ENCODE measurements at regions not wholly inside any gene's neighbourhood (a gene's known extent, or its start where the extent isn't known, plus 50 kb on each side); places are given as distances from the start of the nearest gene placed in this dataset.

GRCh38 chr3:59392116-59392515 is 342.3 kb upstream of the CFAP20DC start:
- Histone ChIP-seq H3K4me3 (ENCODE audit: low read length) (no peak overlapping the region), H3K4me2 (ENCODE audit: low read length) (no peak overlapping the region), H3K9me3 (replicated peaks; ENCODE audit: low read length) (no peaks in the 10 kb centered on the region), H3K4me1 (ENCODE audit: control insufficient read depth, insufficient read depth, low read length) (no peaks in the 10 kb centered on the region), H3K27me3 (ENCODE audit: control insufficient read depth, insufficient read depth, low read length) (no peaks in the 10 kb centered on the region), H3K9ac (ENCODE audit: low read depth, low read length) (no peak overlapping the region), H3K36me3 (ENCODE audit: insufficient read depth, low read length) (no peaks in the 10 kb centered on the region)

- H3K4me2 ChIP-seq (ENCODE audit: low read length), result no peak overlapping the region
- H3K9ac ChIP-seq (ENCODE audit: low read depth, low read length), result no peak overlapping the region
- no peak overlapping the region for H3K4me3 ChIP-seq (ENCODE audit: low read length)
- no peaks in the 10 kb centered on the region for H3K9me3 ChIP-seq (replicated peaks; ENCODE audit: low read length)
- H3K36me3 ChIP-seq (ENCODE audit: insufficient read depth, low read length), result no peaks in the 10 kb centered on the region
- no peaks in the 10 kb centered on the region for H3K27me3 ChIP-seq (ENCODE audit: control insufficient read depth, insufficient read depth, low read length)
- H3K4me1 ChIP-seq (ENCODE audit: control insufficient read depth, insufficient read depth, low read length), result no peaks in the 10 kb centered on the region
These were observed 341.3 kb upstream of the CFAP20DC start for GRCh38 chr3:59391131-59391530.

- Histone ChIP-seq H3K36me3 (ENCODE audit: insufficient read depth, low read length) (no peaks in the 10 kb centered on the region), H3K9me3 (replicated peaks; ENCODE audit: low read length) (no peaks in the 10 kb centered on the region), H3K27me3 (ENCODE audit: control insufficient read depth, insufficient read depth, low read length) (no peaks in the 10 kb centered on the region), H3K4me2 (ENCODE audit: low read length) (no peak overlapping the region), H3K4me1 (ENCODE audit: control insufficient read depth, insufficient read depth, low read length) (no peaks in the 10 kb centered on the region), H3K9ac (ENCODE audit: low read depth, low read length) (no peak overlapping the region), H3K4me3 (ENCODE audit: low read length) (no peak overlapping the region)
These were observed 338.9 kb upstream of the CFAP20DC start for GRCh38 chr3:59388555-59389270.

GRCh38 chr3:59386165-59386564 is 336.3 kb upstream of the CFAP20DC start:
- Histone ChIP-seq H3K27me3 (ENCODE audit: control insufficient read depth, insufficient read depth, low read length) (no peaks in the 10 kb centered on the region), H3K36me3 (ENCODE audit: insufficient read depth, low read length) (no peaks in the 10 kb centered on the region), H3K9me3 (replicated peaks; ENCODE audit: low read length) (no peaks in the 10 kb centered on the region), H3K4me2 (ENCODE audit: low read length) (no peak overlapping the region), H3K4me3 (ENCODE audit: low read length) (no peak overlapping the region), H3K4me1 (ENCODE audit: control insufficient read depth, insufficient read depth, low read length) (no peaks in the 10 kb centered on the region), H3K9ac (ENCODE audit: low read depth, low read length) (no peak overlapping the region)

GRCh38 chr3:59385547-59385946 is 335.7 kb upstream of the CFAP20DC start:
- Histone ChIP-seq H3K4me3 (ENCODE audit: low read length) (no peak overlapping the region), H3K36me3 (ENCODE audit: insufficient read depth, low read length) (no peaks in the 10 kb centered on the region), H3K9me3 (replicated peaks; ENCODE audit: low read length) (no peaks in the 10 kb centered on the region), H3K4me2 (ENCODE audit: low read length) (no peak overlapping the region), H3K4me1 (ENCODE audit: control insufficient read depth, insufficient read depth, low read length) (no peaks in the 10 kb centered on the region), H3K27me3 (ENCODE audit: control insufficient read depth, insufficient read depth, low read length) (no peaks in the 10 kb centered on the region), H3K9ac (ENCODE audit: low read depth, low read length) (no peak overlapping the region)

- H3K27me3 ChIP-seq (ENCODE audit: control insufficient read depth, insufficient read depth, low read length), result no peaks in the 10 kb centered on the region
- H3K4me1 ChIP-seq (ENCODE audit: control insufficient read depth, insufficient read depth, low read length), result no peaks in the 10 kb centered on the region
- H3K4me3 ChIP-seq (ENCODE audit: low read length), result no peak overlapping the region
- H3K9me3 ChIP-seq (replicated peaks; ENCODE audit: low read length), result no peaks in the 10 kb centered on the region
- H3K36me3 ChIP-seq (ENCODE audit: insufficient read depth, low read length), result no peaks in the 10 kb centered on the region
- no peak overlapping the region for H3K4me2 ChIP-seq (ENCODE audit: low read length)
- no peak overlapping the region for H3K9ac ChIP-seq (ENCODE audit: low read depth, low read length)
These were observed 331.5 kb upstream of the CFAP20DC start for GRCh38 chr3:59381282-59381681.

- Histone ChIP-seq H3K9ac (ENCODE audit: low read depth, low read length) (no peak overlapping the region), H3K4me1 (ENCODE audit: control insufficient read depth, insufficient read depth, low read length) (no peaks in the 10 kb centered on the region), H3K27me3 (ENCODE audit: control insufficient read depth, insufficient read depth, low read length) (no peaks in the 10 kb centered on the region), H3K9me3 (replicated peaks; ENCODE audit: low read length) (no peaks in the 10 kb centered on the region), H3K4me2 (ENCODE audit: low read length) (no peak overlapping the region), H3K4me3 (ENCODE audit: low read length) (no peak overlapping the region), H3K36me3 (ENCODE audit: insufficient read depth, low read length) (no peaks in the 10 kb centered on the region)
These were observed 330.3 kb upstream of the CFAP20DC start for GRCh38 chr3:59380146-59380545.

GRCh38 chr3:59374818-59375211 is 325.0 kb upstream of the CFAP20DC start:
- H3K4me2 ChIP-seq (ENCODE audit: low read length), result no peak overlapping the region
- no peak overlapping the region for H3K9ac ChIP-seq (ENCODE audit: low read depth, low read length)
- H3K27me3 ChIP-seq (ENCODE audit: control insufficient read depth, insufficient read depth, low read length), result no peaks in the 10 kb centered on the region
- no peaks in the 10 kb centered on the region for H3K4me1 ChIP-seq (ENCODE audit: control insufficient read depth, insufficient read depth, low read length)
- H3K4me3 ChIP-seq (ENCODE audit: low read length), result no peak overlapping the region
- H3K9me3 ChIP-seq (replicated peaks; ENCODE audit: low read length), result no peaks in the 10 kb centered on the region
- no peaks in the 10 kb centered on the region for H3K36me3 ChIP-seq (ENCODE audit: insufficient read depth, low read length)

GRCh38 chr3:59374091-59374817 is 324.4 kb upstream of the CFAP20DC start:
- Histone ChIP-seq H3K9me3 (replicated peaks; ENCODE audit: low read length) (no peaks in the 10 kb centered on the region), H3K4me1 (ENCODE audit: control insufficient read depth, insufficient read depth, low read length) (no peaks in the 10 kb centered on the region), H3K9ac (ENCODE audit: low read depth, low read length) (no peak overlapping the region)

GRCh38 chr3:59372346-59372745 is 322.5 kb upstream of the CFAP20DC start:
- Histone ChIP-seq H3K4me1 (ENCODE audit: control insufficient read depth, insufficient read depth, low read length) (no peaks in the 10 kb centered on the region), H3K36me3 (ENCODE audit: insufficient read depth, low read length) (no peaks in the 10 kb centered on the region), H3K4me2 (ENCODE audit: low read length) (no peak overlapping the region), H3K9me3 (replicated peaks; ENCODE audit: low read length) (no peaks in the 10 kb centered on the region), H3K27me3 (ENCODE audit: control insufficient read depth, insufficient read depth, low read length) (no peaks in the 10 kb centered on the region), H3K4me3 (ENCODE audit: low read length) (no peak overlapping the region), H3K9ac (ENCODE audit: low read depth, low read length) (no peak overlapping the region)

More at GRCh38 chr3:59374091-59374817, 324.4 kb upstream of the CFAP20DC start:
- H3K4me3 ChIP-seq (ENCODE audit: low read length), result no peak overlapping the region
- H3K27me3 ChIP-seq (ENCODE audit: control insufficient read depth, insufficient read depth, low read length), result no peaks in the 10 kb centered on the region
- H3K4me2 ChIP-seq (ENCODE audit: low read length), result no peak overlapping the region
- H3K36me3 ChIP-seq (ENCODE audit: insufficient read depth, low read length), result no peaks in the 10 kb centered on the region

GRCh38 chr3:59368900-59369675 is 319.3 kb upstream of the CFAP20DC start:
- no peaks in the 10 kb centered on the region for H3K27me3 ChIP-seq (ENCODE audit: control insufficient read depth, insufficient read depth, low read length)
- peaks cover 2% of the 10 kb centered on the region for H3K4me1 ChIP-seq (ENCODE audit: control insufficient read depth, insufficient read depth, low read length)
- no peak overlapping the region for H3K9ac ChIP-seq (ENCODE audit: low read depth, low read length)
- H3K4me3 ChIP-seq (ENCODE audit: low read length), result no peak overlapping the region
- no peak overlapping the region for H3K4me2 ChIP-seq (ENCODE audit: low read length)
- no peaks in the 10 kb centered on the region for H3K9me3 ChIP-seq (replicated peaks; ENCODE audit: low read length)
- no peaks in the 10 kb centered on the region for H3K36me3 ChIP-seq (ENCODE audit: insufficient read depth, low read length)
